Body of pancreas (tissue), 4 donors: ENCODE measurements at regions not wholly inside any gene's neighbourhood (a gene's known extent, or its start where the extent isn't known, plus 50 kb on each side); places are given as distances from the start of the nearest gene placed in this dataset.

Experiments used
- CTCF ChIP-seq, 7 experiments: fragments of 450-650 bp in 4 of 7; fragments of 200-600 bp in 3 of 7; sonication (generic) in 3 of 7; IDR thresholded peaks; one replicate each; pipeline ENCODE4 v1.5.1; 2016 to 2019; ENCODE audit warnings: antibody characterized with exemption in 7 of 7
- POLR2A ChIP-seq, 3 donors: fragments of 450-650 bp; IDR thresholded peaks; one replicate each; pipeline ENCODE4 v1.6.1; 2016; ENCODE audit warnings: antibody characterized with exemption in 3 of 3, mild to moderate bottlenecking in 2 of 3

GRCh38 chr4:61036071-61036684, 163.9 kb upstream of the ADGRL3 start:
- TF ChIP-seq CTCF (IDR thresholded peaks at IDR 0.05) (no peak), POLR2A (IDR thresholded peaks at IDR 0.05) (no peak)
